Liver (tissue), 3 donors: ENCODE measurements at regions not wholly inside any gene's neighbourhood (a gene's known extent, or its start where the extent isn't known, plus 50 kb on each side); places are given as distances from the start of the nearest gene placed in this dataset.

Source experiments
- GABPA ChIP-seq, 2 donors: IDR thresholded peaks in 1 of 2; conservative IDR thresholded peaks in 1 of 2; 2 replicates each; pipeline ENCODE4 v1.6.1; 2016; ENCODE audit warnings: antibody characterized with exemption in 2 of 2, mild to moderate bottlenecking in 1 of 2, moderate library complexity in 1 of 2
- HNF4A ChIP-seq, 2 donors: conservative IDR thresholded peaks; 2 replicates each; pipeline ENCODE4 v1.6.1; 2016; ENCODE audit warnings: antibody characterized with exemption in 2 of 2, mild to moderate bottlenecking in 2 of 2
- HNF4G ChIP-seq: IDR thresholded peaks from 2 replicates; pipeline ENCODE4 v1.6.1; 2016; ENCODE audit warnings: antibody characterized with exemption
- RAD21 ChIP-seq, 2 donors: IDR thresholded peaks; 2 replicates each; pipeline ENCODE4 v1.6.1; 2016; ENCODE audit warnings: antibody characterized with exemption in 2 of 2, mild to moderate bottlenecking in 2 of 2
- TAF1 ChIP-seq: conservative IDR thresholded peaks from 2 replicates; pipeline ENCODE4 v1.6.1; 2016; ENCODE audit warnings: antibody characterized with exemption, mild to moderate bottlenecking
- YY1 ChIP-seq: IDR thresholded peaks from 2 replicates; pipeline ENCODE4 v1.6.1; 2016; ENCODE audit warnings: antibody characterized with exemption, mild to moderate bottlenecking
- TF ChIP-seq, protein P1 (sequence below): fragments of 150-350 bp; IDR thresholded peaks from 2 replicates; pipeline ENCODE4 v1.5.1; 2017; ENCODE audit warnings: improper control_type of control experiment, low read depth, low read length; ENCODE audit not compliant: missing input control
- TF ChIP-seq, protein P2 (sequence below): IDR thresholded peaks from 2 replicates; pipeline ENCODE4 v1.6.1; 2016; ENCODE audit warnings: antibody characterized with exemption
- TF ChIP-seq, protein P3 (sequence below): IDR thresholded peaks from 2 replicates; pipeline ENCODE4 v1.6.1; 2016; ENCODE audit warnings: antibody characterized with exemption
- TF ChIP-seq, protein P4 (sequence below): IDR thresholded peaks from 2 replicates; pipeline ENCODE4 v1.6.1; 2016; ENCODE audit warnings: antibody characterized with exemption, mild to moderate bottlenecking
- TF ChIP-seq, protein P5 (sequence below): IDR thresholded peaks from 2 replicates; pipeline ENCODE4 v1.6.1; 2016; ENCODE audit warnings: antibody characterized with exemption
- donor health status: healthy.
- donor health status: healthy.

DNA sequence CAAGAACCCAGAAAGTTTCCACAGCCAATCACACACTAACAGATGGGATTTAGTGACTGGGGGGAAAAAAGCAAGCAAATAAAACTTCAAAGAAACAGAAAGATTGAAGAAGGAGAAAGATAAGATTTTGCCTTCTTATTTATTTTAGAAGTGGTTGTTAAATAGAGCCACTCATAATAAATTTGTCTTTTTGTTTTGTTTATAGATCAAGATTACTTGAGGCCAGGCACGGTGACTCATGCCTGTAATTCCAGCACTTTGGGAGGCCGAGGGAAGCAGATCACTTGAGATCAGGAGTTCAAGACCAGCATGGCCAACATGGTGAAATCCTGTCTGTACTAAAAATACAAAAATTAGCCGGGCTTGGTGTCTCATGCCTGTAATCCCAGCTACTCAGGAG is 94.9 kb upstream of the RANBP3L start:
- TF ChIP-seq GABPA (IDR thresholded peaks at IDR 0.05 in 1 of 2, conservative IDR thresholded peaks at IDR 0.05 in 1 of 2) (no peak), YY1 (no peak), HNF4G (no peak), HNF4A (conservative IDR thresholded peaks at IDR 0.05) (no peak), TAF1 (no peak), RAD21 (IDR thresholded peaks at IDR 0.05) (no peak)
- TF ChIP-seq, protein P1, sequence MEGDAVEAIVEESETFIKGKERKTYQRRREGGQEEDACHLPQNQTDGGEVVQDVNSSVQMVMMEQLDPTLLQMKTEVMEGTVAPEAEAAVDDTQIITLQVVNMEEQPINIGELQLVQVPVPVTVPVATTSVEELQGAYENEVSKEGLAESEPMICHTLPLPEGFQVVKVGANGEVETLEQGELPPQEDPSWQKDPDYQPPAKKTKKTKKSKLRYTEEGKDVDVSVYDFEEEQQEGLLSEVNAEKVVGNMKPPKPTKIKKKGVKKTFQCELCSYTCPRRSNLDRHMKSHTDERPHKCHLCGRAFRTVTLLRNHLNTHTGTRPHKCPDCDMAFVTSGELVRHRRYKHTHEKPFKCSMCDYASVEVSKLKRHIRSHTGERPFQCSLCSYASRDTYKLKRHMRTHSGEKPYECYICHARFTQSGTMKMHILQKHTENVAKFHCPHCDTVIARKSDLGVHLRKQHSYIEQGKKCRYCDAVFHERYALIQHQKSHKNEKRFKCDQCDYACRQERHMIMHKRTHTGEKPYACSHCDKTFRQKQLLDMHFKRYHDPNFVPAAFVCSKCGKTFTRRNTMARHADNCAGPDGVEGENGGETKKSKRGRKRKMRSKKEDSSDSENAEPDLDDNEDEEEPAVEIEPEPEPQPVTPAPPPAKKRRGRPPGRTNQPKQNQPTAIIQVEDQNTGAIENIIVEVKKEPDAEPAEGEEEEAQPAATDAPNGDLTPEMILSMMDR = no peak
- TF ChIP-seq, protein P2, sequence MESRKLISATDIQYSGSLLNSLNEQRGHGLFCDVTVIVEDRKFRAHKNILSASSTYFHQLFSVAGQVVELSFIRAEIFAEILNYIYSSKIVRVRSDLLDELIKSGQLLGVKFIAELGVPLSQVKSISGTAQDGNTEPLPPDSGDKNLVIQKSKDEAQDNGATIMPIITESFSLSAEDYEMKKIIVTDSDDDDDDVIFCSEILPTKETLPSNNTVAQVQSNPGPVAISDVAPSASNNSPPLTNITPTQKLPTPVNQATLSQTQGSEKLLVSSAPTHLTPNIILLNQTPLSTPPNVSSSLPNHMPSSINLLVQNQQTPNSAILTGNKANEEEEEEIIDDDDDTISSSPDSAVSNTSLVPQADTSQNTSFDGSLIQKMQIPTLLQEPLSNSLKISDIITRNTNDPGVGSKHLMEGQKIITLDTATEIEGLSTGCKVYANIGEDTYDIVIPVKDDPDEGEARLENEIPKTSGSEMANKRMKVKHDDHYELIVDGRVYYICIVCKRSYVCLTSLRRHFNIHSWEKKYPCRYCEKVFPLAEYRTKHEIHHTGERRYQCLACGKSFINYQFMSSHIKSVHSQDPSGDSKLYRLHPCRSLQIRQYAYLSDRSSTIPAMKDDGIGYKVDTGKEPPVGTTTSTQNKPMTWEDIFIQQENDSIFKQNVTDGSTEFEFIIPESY = no peak
- TF ChIP-seq, protein P3, sequence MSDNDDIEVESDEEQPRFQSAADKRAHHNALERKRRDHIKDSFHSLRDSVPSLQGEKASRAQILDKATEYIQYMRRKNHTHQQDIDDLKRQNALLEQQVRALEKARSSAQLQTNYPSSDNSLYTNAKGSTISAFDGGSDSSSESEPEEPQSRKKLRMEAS = no peak
- TF ChIP-seq, protein P4, sequence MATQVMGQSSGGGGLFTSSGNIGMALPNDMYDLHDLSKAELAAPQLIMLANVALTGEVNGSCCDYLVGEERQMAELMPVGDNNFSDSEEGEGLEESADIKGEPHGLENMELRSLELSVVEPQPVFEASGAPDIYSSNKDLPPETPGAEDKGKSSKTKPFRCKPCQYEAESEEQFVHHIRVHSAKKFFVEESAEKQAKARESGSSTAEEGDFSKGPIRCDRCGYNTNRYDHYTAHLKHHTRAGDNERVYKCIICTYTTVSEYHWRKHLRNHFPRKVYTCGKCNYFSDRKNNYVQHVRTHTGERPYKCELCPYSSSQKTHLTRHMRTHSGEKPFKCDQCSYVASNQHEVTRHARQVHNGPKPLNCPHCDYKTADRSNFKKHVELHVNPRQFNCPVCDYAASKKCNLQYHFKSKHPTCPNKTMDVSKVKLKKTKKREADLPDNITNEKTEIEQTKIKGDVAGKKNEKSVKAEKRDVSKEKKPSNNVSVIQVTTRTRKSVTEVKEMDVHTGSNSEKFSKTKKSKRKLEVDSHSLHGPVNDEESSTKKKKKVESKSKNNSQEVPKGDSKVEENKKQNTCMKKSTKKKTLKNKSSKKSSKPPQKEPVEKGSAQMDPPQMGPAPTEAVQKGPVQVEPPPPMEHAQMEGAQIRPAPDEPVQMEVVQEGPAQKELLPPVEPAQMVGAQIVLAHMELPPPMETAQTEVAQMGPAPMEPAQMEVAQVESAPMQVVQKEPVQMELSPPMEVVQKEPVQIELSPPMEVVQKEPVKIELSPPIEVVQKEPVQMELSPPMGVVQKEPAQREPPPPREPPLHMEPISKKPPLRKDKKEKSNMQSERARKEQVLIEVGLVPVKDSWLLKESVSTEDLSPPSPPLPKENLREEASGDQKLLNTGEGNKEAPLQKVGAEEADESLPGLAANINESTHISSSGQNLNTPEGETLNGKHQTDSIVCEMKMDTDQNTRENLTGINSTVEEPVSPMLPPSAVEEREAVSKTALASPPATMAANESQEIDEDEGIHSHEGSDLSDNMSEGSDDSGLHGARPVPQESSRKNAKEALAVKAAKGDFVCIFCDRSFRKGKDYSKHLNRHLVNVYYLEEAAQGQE = no peak
- TF ChIP-seq, protein P5, sequence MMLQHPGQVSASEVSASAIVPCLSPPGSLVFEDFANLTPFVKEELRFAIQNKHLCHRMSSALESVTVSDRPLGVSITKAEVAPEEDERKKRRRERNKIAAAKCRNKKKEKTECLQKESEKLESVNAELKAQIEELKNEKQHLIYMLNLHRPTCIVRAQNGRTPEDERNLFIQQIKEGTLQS = no peak
